HepG2 (cell line): ENCODE measurements at regions not wholly inside any gene's neighbourhood (a gene's known extent, or its start where the extent isn't known, plus 50 kb on each side); places are given as distances from the start of the nearest gene placed in this dataset.

Experiments used
- ATAC-seq: fragments of 200-7000 bp; cut with Tn5 transposase; 3 replicates; pipeline ENCODE4 v1.9.1; 2020; ENCODE audit warnings: mild to moderate bottlenecking, moderate library complexity
- BruUV-seq: library from RNA; stranded (reverse); fragments of 400-500 nt; replicated peaks from 2 replicates; lab custom pipeline; 2021; lab: Mats Ljungman, UMichigan
- CTCF ChIA-PET: fragments of 300-600 bp; formaldehyde crosslinking; extraction: SDS; loops from one replicate; lab custom pipeline; 2021; ENCODE audit warnings: low total read pairs, inconsistent platforms, low intra/inter-chr PET ratio; lab: Yijun Ruan, JAX
- POLR2A ChIA-PET: fragments of 350-600 bp; sonication (Branson Sonifier 250); formaldehyde crosslinking; loops from one replicate; lab custom pipeline; 2020; ENCODE audit warnings: antibody characterized with exemption, inconsistent platforms; lab: Yijun Ruan, JAX
- DNase-seq: peaks from one replicate; pipeline ENCODE4 v3.0.0-alpha.2; 2015; ENCODE audit warnings: low spot score
- FAIRE-seq: peaks from 3 replicates; lab custom pipeline; 2011; peaks lifted over from hg19 to GRCh38; lab: Jason Lieb, UNC
- H2AFZ ChIP-seq: one replicate; pipeline ENCODE4 v1.6.1; 2011; ENCODE audit warnings: low read length, inconsistent platforms
- H3K27ac ChIP-seq: fragments of 300-600 bp; 3 replicates; pipeline ENCODE4 v1.8.0; 2011; ENCODE audit warnings: mixed run types, mild to moderate bottlenecking, mixed read lengths, low read length, inconsistent platforms; ENCODE audit not compliant: insufficient read depth; ENCODE audit errors: extremely low read length
- H3K27me3 ChIP-seq, 2 experiments: fragments of 200-600 bp in 1 of 2; 2 replicates in 1 of 2; 3 replicates in 1 of 2; pipeline versions ENCODE4 v1.6.0 to v1.8.0; 2011; ENCODE audit warnings: low read length in 2 of 2, mild to moderate bottlenecking in 2 of 2, moderate library complexity in 2 of 2, inconsistent platforms in 1 of 2; ENCODE audit not compliant: insufficient read depth in 2 of 2, control insufficient read depth in 1 of 2
- H3K36me3 ChIP-seq, 2 experiments: fragments of 200-600 bp in 1 of 2; replicated peaks in 1 of 2; 2 replicates in 1 of 2; 3 replicates in 1 of 2; pipeline versions ENCODE4 v1.5.1 to v1.8.0; 2011; ENCODE audit warnings: low read length in 2 of 2, inconsistent platforms in 1 of 2; ENCODE audit not compliant: insufficient read depth in 2 of 2, control insufficient read depth in 1 of 2
- H3K4me1 ChIP-seq: 2 replicates; pipeline ENCODE4 v1.5.1; 2012; ENCODE audit warnings: low read length, inconsistent platforms; ENCODE audit not compliant: insufficient read depth
- H3K4me2 ChIP-seq: 2 replicates; pipeline ENCODE4 v1.6.0; 2011; ENCODE audit warnings: low read depth, low read length, inconsistent platforms
- H3K4me3 ChIP-seq, 3 experiments: fragments of 200-600 bp in 1 of 3; sonication (generic), shearing (Covaris generic) in 1 of 3; replicated peaks in 1 of 3; 2 replicates each; pipeline ENCODE4 v1.5.1; 2011 to 2016; ENCODE audit warnings: low read length in 3 of 3, inconsistent platforms in 2 of 3, low read depth in 2 of 3, mild to moderate bottlenecking in 2 of 3, control low read depth in 1 of 3, mixed read lengths in 1 of 3; ENCODE audit not compliant: insufficient read depth in 1 of 3
- H3K79me2 ChIP-seq: one replicate; pipeline ENCODE4 v1.6.1; 2011; ENCODE audit warnings: low read length, inconsistent platforms; ENCODE audit not compliant: insufficient read depth
- H3K9ac ChIP-seq: 2 replicates; pipeline ENCODE4 v1.6.0; 2011; ENCODE audit warnings: mild to moderate bottlenecking, low read depth, low read length, inconsistent platforms; ENCODE audit not compliant: insufficient read depth
- H3K9me3 ChIP-seq: 2 replicates; pipeline ENCODE4 v1.5.1; 2012; ENCODE audit warnings: mild to moderate bottlenecking, low read length
- H4K20me1 ChIP-seq: 2 replicates; pipeline ENCODE4 v1.6.0; 2011; ENCODE audit warnings: inconsistent platforms, mild to moderate bottlenecking, low read length, moderate library complexity; ENCODE audit not compliant: insufficient read depth
- ATF6 ChIP-seq: sonication (generic); formaldehyde crosslinking; conservative IDR thresholded peaks from 2 replicates; pipeline ENCODE4 v1.4.0; 2020; ENCODE audit warnings: missing genetic modification reagents
- CTCF ChIP-seq: sonication (generic); formaldehyde crosslinking; IDR thresholded peaks from 2 replicates; pipeline ENCODE4 v1.5.0; 2020; ENCODE audit warnings: mild to moderate bottlenecking, missing genetic modification reagents, moderate library complexity
- ETV6 ChIP-seq: sonication (generic); formaldehyde crosslinking; conservative IDR thresholded peaks from 2 replicates; pipeline ENCODE4 v1.4.0; 2020; ENCODE audit warnings: missing genetic modification reagents
- HNRNPH1 ChIP-seq: fragments of 200-400 bp; formaldehyde crosslinking; optimal IDR thresholded peaks from 2 replicates; pipeline ENCODE3; 2017; ENCODE audit warnings: mild to moderate bottlenecking, low read depth, low read length
- RERE ChIP-seq: IDR thresholded peaks from 2 replicates; pipeline ENCODE4 v1.6.1; 2016; ENCODE audit warnings: low read depth, missing genetic modification reagents, missing compliant biosample characterization
- TEAD3 ChIP-seq: optimal IDR thresholded peaks from 2 replicates; pipeline ENCODE3; 2016; ENCODE audit warnings: borderline replicate concordance
- TFDP1 ChIP-seq: IDR thresholded peaks from 2 replicates; pipeline ENCODE4 v1.6.1; 2016; ENCODE audit warnings: missing compliant biosample characterization, missing genetic modification reagents, borderline replicate concordance
- ZSCAN30 ChIP-seq: sonication (generic); formaldehyde crosslinking; IDR thresholded peaks from 2 replicates; pipeline ENCODE4 v1.5.0; 2020; ENCODE audit warnings: mild to moderate bottlenecking, missing genetic modification reagents
- WGBS: methylation state at CpG from one replicate; pipeline ENCODE4 v1.1.6; 2017; ENCODE audit warnings: low lambda C conversion rate; 5-methylcytosine and 5-hydroxymethylcytosine counted together
- in situ Hi-C: cut with HindIII; loops from 2 replicates; pipeline ENCODE4 v1.10.0; 2017; ENCODE audit warnings: low pct_unique_long_range_greater_than_20kb; ENCODE audit not compliant: extremely low pct_ligation_motif_present
- intact Hi-C: fragments of 100-400 bp; cut with micrococcal nuclease; formaldehyde crosslinking; loops from one replicate; pipeline ENCODE4 v1.10.0; 2022; ENCODE audit not compliant: unreplicated experiment

- POLR2A ChIA-PET: no interaction called here
- WGBS: 36% methylated on average over 4 of the region's 4 CpGs
These were observed 72.1 kb downstream of the INHBA start for GRCh38 chr7:41630741-41631140.

More at GRCh38 chr7:41630741-41631140, 72.1 kb downstream of the INHBA start:
- in situ Hi-C loops (no loop called here), intact Hi-C loops (no loop called here)
- no TSS peak for BruUV-seq
- Histone ChIP-seq H3K9me3 (peaks cover 20% of the 10 kb centered on the region; the same call in 1 of the 2 replicates), H4K20me1 (no peaks in the 10 kb centered on the region), H3K27ac (no peak overlapping the region), H3K4me2 (no peak overlapping the region), H3K9ac (no peak overlapping the region), H3K36me3 (no peaks in the 10 kb centered on the region), H3K79me2 (no peaks in the 10 kb centered on the region), H3K27me3 (no peaks in the 10 kb centered on the region), H3K4me1 (no peaks in the 10 kb centered on the region), H2AFZ (no peak overlapping the region), H3K4me3 (no peak overlapping the region)
- CTCF ChIA-PET: no interaction called here
- no peak for ATAC-seq
- no peak for DNase-seq
- TF ChIP-seq CTCF (CRISPR knock-in tag) (no peak), HNRNPH1 (no peak), TFDP1 (CRISPR knock-in tag) (no peak), ATF6 (CRISPR knock-in tag) (no peak), TEAD3 (CRISPR knock-in tag) (no peak), RERE (CRISPR knock-in tag) (no peak), ZSCAN30 (CRISPR knock-in tag) (no peak), ETV6 (CRISPR knock-in tag) (no peak)
- FAIRE-seq: no peak
